SK-N-MC (cell line): ENCODE measurements at regions not wholly inside any gene's neighbourhood (a gene's known extent, or its start where the extent isn't known, plus 50 kb on each side); places are given as distances from the start of the nearest gene placed in this dataset.

Source experiments
- EZH2 ChIP-seq: fragments of 200-600 bp; sonication (generic); IDR thresholded peaks from one replicate; pipeline ENCODE4 v1.6.1; 2017; ENCODE audit warnings: antibody characterized with exemption
- FOXP2 ChIP-seq: optimal IDR thresholded peaks from 2 replicates; pipeline ENCODE3; 2011; ENCODE audit warnings: mild to moderate bottlenecking, moderate library complexity; ENCODE audit not compliant: insufficient read depth; ENCODE audit errors: extremely low read length, control extremely low read depth
- POLR2AphosphoS5 ChIP-seq: IDR thresholded peaks from 2 replicates; pipeline ENCODE4 v1.6.1; 2012; ENCODE audit warnings: mild to moderate bottlenecking, low read depth, low read length, borderline replicate concordance

GRCh38 chr7:87001214-87001613, 58.2 kb downstream of the ELAPOR2 start:
- TF ChIP-seq POLR2AphosphoS5, result no peak
- no peak for TF ChIP-seq EZH2
- no peak for TF ChIP-seq FOXP2
